ENCODE measurements at regions not wholly inside any gene's neighbourhood (a gene's known extent, or its start where the extent isn't known, plus 50 kb on each side); places are given as distances from the start of the nearest gene placed in this dataset.
"Not testable (repeated sequence)": the region's sequence is repeated elsewhere in the genome, so short reads cannot be mapped to it uniquely, and the experiment has no call there.

- TF ChIP-seq, protein P1, sequence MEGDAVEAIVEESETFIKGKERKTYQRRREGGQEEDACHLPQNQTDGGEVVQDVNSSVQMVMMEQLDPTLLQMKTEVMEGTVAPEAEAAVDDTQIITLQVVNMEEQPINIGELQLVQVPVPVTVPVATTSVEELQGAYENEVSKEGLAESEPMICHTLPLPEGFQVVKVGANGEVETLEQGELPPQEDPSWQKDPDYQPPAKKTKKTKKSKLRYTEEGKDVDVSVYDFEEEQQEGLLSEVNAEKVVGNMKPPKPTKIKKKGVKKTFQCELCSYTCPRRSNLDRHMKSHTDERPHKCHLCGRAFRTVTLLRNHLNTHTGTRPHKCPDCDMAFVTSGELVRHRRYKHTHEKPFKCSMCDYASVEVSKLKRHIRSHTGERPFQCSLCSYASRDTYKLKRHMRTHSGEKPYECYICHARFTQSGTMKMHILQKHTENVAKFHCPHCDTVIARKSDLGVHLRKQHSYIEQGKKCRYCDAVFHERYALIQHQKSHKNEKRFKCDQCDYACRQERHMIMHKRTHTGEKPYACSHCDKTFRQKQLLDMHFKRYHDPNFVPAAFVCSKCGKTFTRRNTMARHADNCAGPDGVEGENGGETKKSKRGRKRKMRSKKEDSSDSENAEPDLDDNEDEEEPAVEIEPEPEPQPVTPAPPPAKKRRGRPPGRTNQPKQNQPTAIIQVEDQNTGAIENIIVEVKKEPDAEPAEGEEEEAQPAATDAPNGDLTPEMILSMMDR (conservative IDR thresholded peaks at IDR 0.05) = not testable (repeated sequence)
- TF ChIP-seq EZH2 (IDR thresholded peaks at IDR 0.05; ENCODE audit: low read depth) = not testable (repeated sequence)
Measured at GRCh38 chr13:44647560-44647959, 71.4 kb upstream of the TSC22D1 start.
